CD14-positive monocyte (primary cell): ENCODE measurements at regions not wholly inside any gene's neighbourhood (a gene's known extent, or its start where the extent isn't known, plus 50 kb on each side); places are given as distances from the start of the nearest gene placed in this dataset.

ENCODE experiments used
- DNase-seq, 3 donors: peaks; one replicate each; pipeline ENCODE4 v3.0.0-alpha.2; 2011 to 2022
- H2AFZ ChIP-seq: 2 replicates; pipeline ENCODE4 v1.6.0; 2012; ENCODE audit warnings: mild to moderate bottlenecking, low read depth, low read length, inconsistent platforms; ENCODE audit not compliant: insufficient read depth, poor library complexity, severe bottlenecking
- H3K27ac ChIP-seq, 2 donors: 1 replicate in 1 of 2; 2 replicates in 1 of 2; pipeline ENCODE4 v1.5.1; 2012 to 2013; ENCODE audit warnings: low read length in 2 of 2, control low read depth in 1 of 2, inconsistent platforms in 1 of 2, low read depth in 1 of 2, mild to moderate bottlenecking in 1 of 2
- H3K27me3 ChIP-seq, 2 donors: one replicate each; pipeline versions ENCODE4 v1.6.0 to v1.6.1; 2011 to 2013; ENCODE audit warnings: low read length in 2 of 2; ENCODE audit not compliant: control insufficient read depth in 2 of 2, insufficient read depth in 2 of 2
- H3K36me3 ChIP-seq, 2 donors: replicated peaks in 1 of 2; 1 replicate in 1 of 2; 2 replicates in 1 of 2; pipeline versions ENCODE4 v1.5.1 to v1.6.1; 2012 to 2013; ENCODE audit warnings: low read length in 2 of 2, control low read depth in 1 of 2, inconsistent platforms in 1 of 2, mild to moderate bottlenecking in 1 of 2; ENCODE audit not compliant: insufficient read depth in 2 of 2, control insufficient read depth in 1 of 2
- H3K4me1 ChIP-seq, 2 donors: 1 replicate in 1 of 2; 2 replicates in 1 of 2; pipeline versions ENCODE4 v1.5.1 to v1.6.1; 2012 to 2013; ENCODE audit warnings: low read length in 2 of 2, control low read depth in 1 of 2, inconsistent platforms in 1 of 2, mild to moderate bottlenecking in 1 of 2, moderate library complexity in 1 of 2; ENCODE audit not compliant: insufficient read depth in 2 of 2, control insufficient read depth in 1 of 2
- H3K4me2 ChIP-seq: replicated peaks from 2 replicates; pipeline ENCODE3; 2012; ENCODE audit warnings: low read length, moderate library complexity, mild to moderate bottlenecking; ENCODE audit not compliant: poor library complexity, severe bottlenecking; ENCODE audit errors: extremely low read depth
- H3K4me3 ChIP-seq, 3 experiments: fragments of 200-600 bp in 1 of 3; sonication (generic) in 1 of 3; replicated peaks in 1 of 3; 1 replicate in 2 of 3; 2 replicates in 1 of 3; pipeline ENCODE4 v1.5.1; 2011 to 2013; ENCODE audit warnings: low read length in 3 of 3, mild to moderate bottlenecking in 3 of 3, control low read depth in 2 of 3, low read depth in 2 of 3, inconsistent platforms in 1 of 3, moderate library complexity in 1 of 3
- H3K79me2 ChIP-seq: 2 replicates; pipeline ENCODE4 v1.6.0; 2012; ENCODE audit warnings: mild to moderate bottlenecking, control low read depth, inconsistent platforms, low read length, moderate library complexity; ENCODE audit not compliant: insufficient read depth
- H3K9ac ChIP-seq: 2 replicates; pipeline ENCODE4 v1.6.0; 2017; ENCODE audit warnings: low read length, mild to moderate bottlenecking; ENCODE audit not compliant: insufficient read depth, poor library complexity, severe bottlenecking
- H3K9me3 ChIP-seq, 2 donors: replicated peaks in 1 of 2; 1 replicate in 1 of 2; 2 replicates in 1 of 2; pipeline versions ENCODE4 v1.5.1 to v1.6.1; 2012 to 2013; ENCODE audit warnings: low read length in 2 of 2, control low read depth in 1 of 2; ENCODE audit not compliant: control insufficient read depth in 1 of 2, insufficient read depth in 1 of 2
- H4K20me1 ChIP-seq: 2 replicates; pipeline ENCODE4 v1.6.0; 2012; ENCODE audit warnings: mild to moderate bottlenecking, low read length, control low read depth, moderate library complexity; ENCODE audit not compliant: insufficient read depth
- H3K27ac Mint-ChIP-seq, 7 donors: one replicate each; pipeline ENCODE4 v1.8.0; 2020; ENCODE audit warnings: mild to moderate bottlenecking in 7 of 7, mixed read lengths in 7 of 7, moderate library complexity in 6 of 7, inconsistent platforms in 2 of 7
- H3K27me3 Mint-ChIP-seq, 3 donors: one replicate each; pipeline ENCODE4 v1.8.0; 2021 to 2022; ENCODE audit warnings: low read depth in 3 of 3, mild to moderate bottlenecking in 3 of 3, mixed read lengths in 3 of 3, moderate library complexity in 3 of 3, inconsistent platforms in 1 of 3
- H3K36me3 Mint-ChIP-seq, 2 donors: one replicate each; pipeline ENCODE4 v1.8.0; 2020; ENCODE audit warnings: mixed read lengths in 2 of 2, inconsistent platforms in 1 of 2, mild to moderate bottlenecking in 1 of 2
- H3K4me1 Mint-ChIP-seq: one replicate; pipeline ENCODE4 v1.8.0; 2020; ENCODE audit warnings: mild to moderate bottlenecking, mixed read lengths
- H3K4me3 Mint-ChIP-seq, 2 donors: one replicate each; pipeline ENCODE4 v1.8.0; 2020; ENCODE audit warnings: mild to moderate bottlenecking in 2 of 2, mixed read lengths in 2 of 2, moderate library complexity in 1 of 2
- H3K9me3 Mint-ChIP-seq, 7 donors: one replicate each; pipeline ENCODE4 v1.8.0; 2020 to 2022; ENCODE audit warnings: mixed read lengths in 7 of 7, mild to moderate bottlenecking in 6 of 7, moderate library complexity in 6 of 7, inconsistent platforms in 2 of 7
- WGBS: methylation state at CpG from one replicate; pipeline ENCODE4 v1.1.5; 2013; ENCODE audit warnings: missing lambda C conversion rate; ENCODE audit not compliant: insufficient coverage; 5-methylcytosine and 5-hydroxymethylcytosine counted together
- intact Hi-C, 2 donors: fragments of 100-400 bp; cut with micrococcal nuclease; formaldehyde crosslinking; loops; one replicate each; pipeline versions ENCODE4 v1.15.0 to v1.15.1; 2023
- TF ChIP-seq, protein P1 (sequence below): fragments of 200-600 bp; IDR thresholded peaks from one replicate; pipeline ENCODE4 v1.8.0; 2022; ENCODE audit warnings: antibody characterized with exemption, mild to moderate bottlenecking

DNA sequence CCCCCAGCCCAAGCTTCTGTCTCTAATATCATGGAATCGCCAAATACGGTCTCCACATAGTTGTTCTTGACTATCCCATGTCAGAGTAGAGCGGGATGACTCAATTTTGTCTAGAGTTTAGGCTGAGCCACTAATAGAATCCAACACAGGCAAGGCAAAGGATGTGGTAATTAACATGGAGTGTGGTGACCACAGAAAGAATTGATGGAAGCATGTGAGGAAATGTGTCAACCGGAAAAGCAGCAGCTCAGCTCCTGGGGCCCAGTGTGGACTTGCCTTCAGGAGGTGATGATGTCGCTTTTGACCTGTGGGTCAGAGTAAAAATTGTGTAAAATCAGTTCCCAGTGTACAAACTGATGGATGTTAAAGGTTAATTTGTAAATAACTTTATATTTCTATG, 139.3 kb upstream of the KLF6 start:
- H3K4me2 ChIP-seq, result no peak overlapping the region
- peak in 1 of 3 donors; percentile 30 for DNase-seq
- WGBS, result 100% methylated on average over 1 of the region's 5 CpGs

DNA sequence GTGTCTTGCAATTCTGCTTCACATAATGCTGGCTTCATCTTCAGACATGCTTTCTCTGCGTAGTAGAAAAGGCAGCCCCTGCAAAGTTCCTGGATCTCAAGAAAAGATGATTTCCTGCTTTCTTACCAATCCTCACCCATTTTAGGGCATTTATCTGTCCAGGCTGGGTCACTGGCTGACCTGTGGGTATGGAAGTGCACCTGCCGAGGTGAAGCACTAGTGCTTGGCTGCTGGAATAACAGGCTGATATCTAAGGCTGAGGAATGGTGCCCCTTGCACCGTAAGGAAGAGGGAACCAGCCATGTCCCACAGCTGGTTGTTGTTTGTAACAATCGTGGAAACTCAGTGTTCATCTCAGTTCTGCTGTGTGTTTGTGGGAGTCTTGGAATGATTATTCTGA, 138.0 kb upstream of the KLF6 start:
- no peak overlapping the region for H3K9ac ChIP-seq
- H3K4me1 ChIP-seq, result no peaks in the 10 kb centered on the region
- no peak for DNase-seq
- H3K27me3 ChIP-seq, result no peaks in the 10 kb centered on the region
- Mint-ChIP-seq H3K36me3 (no peaks in the 10 kb centered on the region), H3K27me3 (peaks cover 0 to 5% (median 3%) of the 10 kb centered on the region in 3 donors), H3K9me3 (peaks cover 0 to 10% (median 4%) of the 10 kb centered on the region in 7 donors), H3K4me1 (no peaks in the 10 kb centered on the region), H3K27ac (no peak overlapping the region), H3K4me3 (no peak overlapping the region)
- no peaks in the 10 kb centered on the region for H3K79me2 ChIP-seq
- TF ChIP-seq, protein P1, sequence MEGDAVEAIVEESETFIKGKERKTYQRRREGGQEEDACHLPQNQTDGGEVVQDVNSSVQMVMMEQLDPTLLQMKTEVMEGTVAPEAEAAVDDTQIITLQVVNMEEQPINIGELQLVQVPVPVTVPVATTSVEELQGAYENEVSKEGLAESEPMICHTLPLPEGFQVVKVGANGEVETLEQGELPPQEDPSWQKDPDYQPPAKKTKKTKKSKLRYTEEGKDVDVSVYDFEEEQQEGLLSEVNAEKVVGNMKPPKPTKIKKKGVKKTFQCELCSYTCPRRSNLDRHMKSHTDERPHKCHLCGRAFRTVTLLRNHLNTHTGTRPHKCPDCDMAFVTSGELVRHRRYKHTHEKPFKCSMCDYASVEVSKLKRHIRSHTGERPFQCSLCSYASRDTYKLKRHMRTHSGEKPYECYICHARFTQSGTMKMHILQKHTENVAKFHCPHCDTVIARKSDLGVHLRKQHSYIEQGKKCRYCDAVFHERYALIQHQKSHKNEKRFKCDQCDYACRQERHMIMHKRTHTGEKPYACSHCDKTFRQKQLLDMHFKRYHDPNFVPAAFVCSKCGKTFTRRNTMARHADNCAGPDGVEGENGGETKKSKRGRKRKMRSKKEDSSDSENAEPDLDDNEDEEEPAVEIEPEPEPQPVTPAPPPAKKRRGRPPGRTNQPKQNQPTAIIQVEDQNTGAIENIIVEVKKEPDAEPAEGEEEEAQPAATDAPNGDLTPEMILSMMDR, result no peak
- H4K20me1 ChIP-seq, result no peaks in the 10 kb centered on the region
- intact Hi-C loops, result no loop called here
- no peak overlapping the region for H3K27ac ChIP-seq
- no peak overlapping the region for H2AFZ ChIP-seq
- H3K9me3 ChIP-seq, result no peaks in the 10 kb centered on the region
- 89% methylated on average over 3 of the region's 4 CpGs for WGBS
- H3K4me3 ChIP-seq, result no peak overlapping the region
- no peak overlapping the region for H3K4me2 ChIP-seq
- no peaks in the 10 kb centered on the region for H3K36me3 ChIP-seq

More for the DNA sequence above, 139.3 kb upstream of the KLF6 start:
- Mint-ChIP-seq H3K36me3 (no peaks in the 10 kb centered on the region), H3K27me3 (peaks cover 0 to 5% (median 3%) of the 10 kb centered on the region in 3 donors), H3K27ac (peak overlapping the region in 1 of 7 donors; percentile 70), H3K9me3 (peaks cover 0 to 1% (median 0%) of the 10 kb centered on the region in 7 donors), H3K4me1 (no peaks in the 10 kb centered on the region), H3K4me3 (no peak overlapping the region)
- no peaks in the 10 kb centered on the region for H4K20me1 ChIP-seq
- no peak overlapping the region for H3K9ac ChIP-seq
- no peaks in the 10 kb centered on the region for H3K36me3 ChIP-seq
- H3K4me1 ChIP-seq, result no peaks in the 10 kb centered on the region
- H3K9me3 ChIP-seq, result no peaks in the 10 kb centered on the region
- H3K79me2 ChIP-seq, result no peaks in the 10 kb centered on the region
- H2AFZ ChIP-seq, result no peak overlapping the region
- TF ChIP-seq, protein P1, result no peak
- no peak overlapping the region for H3K4me3 ChIP-seq
- H3K27ac ChIP-seq, result no peak overlapping the region
- H3K27me3 ChIP-seq, result no peaks in the 10 kb centered on the region
- intact Hi-C loops, result no loop called here
